Lung (tissue), 11 donors: ENCODE measurements at regions not wholly inside any gene's neighbourhood (a gene's known extent, or its start where the extent isn't known, plus 50 kb on each side); places are given as distances from the start of the nearest gene placed in this dataset.

Experiments used
- ATAC-seq: fragments of 200-7000 bp; cut with Tn5 transposase; one replicate; pipeline ENCODE4 v1.9.1; 2020; ENCODE audit warnings: moderate number of reproducible peaks; ENCODE audit not compliant: insufficient read depth, low FRiP score
- DNase-seq, 3 donors: peaks; one replicate each; pipeline ENCODE4 v3.0.0-alpha.2; 2013 to 2017
- H3K27ac ChIP-seq, 2 donors: one replicate each; pipeline ENCODE4 v1.5.1; 2013; ENCODE audit warnings: mild to moderate bottlenecking in 2 of 2, moderate library complexity in 2 of 2, control low read depth in 1 of 2, inconsistent platforms in 1 of 2, low read depth in 1 of 2, low read length in 1 of 2
- H3K27me3 ChIP-seq, 3 donors: one replicate each; pipeline ENCODE4 v1.5.1; 2013; ENCODE audit warnings: low read length in 2 of 3; ENCODE audit not compliant: control insufficient read depth in 3 of 3, insufficient read depth in 3 of 3
- H3K36me3 ChIP-seq, 4 donors: one replicate each; pipeline ENCODE4 v1.5.1; 2013; ENCODE audit warnings: low read length in 4 of 4, mild to moderate bottlenecking in 1 of 4, moderate library complexity in 1 of 4; ENCODE audit not compliant: control insufficient read depth in 4 of 4, insufficient read depth in 4 of 4
- H3K4me1 ChIP-seq, 5 donors: one replicate each; pipeline ENCODE4 v1.5.1; 2013; ENCODE audit warnings: low read length in 5 of 5, mild to moderate bottlenecking in 2 of 5, moderate library complexity in 1 of 5; ENCODE audit not compliant: control insufficient read depth in 5 of 5, insufficient read depth in 5 of 5
- H3K4me3 ChIP-seq: one replicate; pipeline ENCODE4 v1.5.1; 2013; ENCODE audit warnings: mild to moderate bottlenecking, control low read depth, moderate library complexity
- H3K9ac ChIP-seq, 2 donors: one replicate each; pipeline ENCODE4 v1.5.1; 2013; ENCODE audit warnings: low read length in 2 of 2, control low read depth in 1 of 2; ENCODE audit not compliant: insufficient read depth in 1 of 2
- H3K9me3 ChIP-seq, 4 donors: one replicate each; pipeline ENCODE4 v1.5.1; 2013; ENCODE audit warnings: low read length in 3 of 4, mild to moderate bottlenecking in 1 of 4, moderate library complexity in 1 of 4; ENCODE audit not compliant: control insufficient read depth in 4 of 4, insufficient read depth in 3 of 4
- CTCF ChIP-seq: IDR thresholded peaks from 2 replicates; pipeline ENCODE4 v1.5.1; 2012; ENCODE audit warnings: mild to moderate bottlenecking; ENCODE audit errors: control extremely low read depth, extremely low read depth
- WGBS, 2 donors: extraction: QIAGEN DNeasy Blood & Tissue Kit; methylation state at CpG; one replicate each; pipeline ENCODE4 v1.1.7; 2013; 5-methylcytosine and 5-hydroxymethylcytosine counted together
- donor health status: control.
- donor health status: control.
- donor health status: Bipolar disorder and iron deficiency.
- donor health status: healthy.
- donor health status: DM: yes; HTN: yes; CAD: no.

GRCh38 chr3:144141074-144141473, 169.5 kb downstream of the DIPK2A start:
- Histone ChIP-seq H3K36me3 (no peaks in the 10 kb centered on the region), H3K27me3 (no peaks in the 10 kb centered on the region), H3K4me1 (peaks cover 0 to 12% (median 0%) of the 10 kb centered on the region in 5 donors), H3K27ac (no peak overlapping the region), H3K9me3 (peaks cover 0 to 2% (median 0%) of the 10 kb centered on the region in 4 donors), H3K4me3 (no peak overlapping the region), H3K9ac (no peak overlapping the region)
- WGBS, 2 donors, result 88 to 92% methylated on average over 2 of the region's 2 CpGs
- no peak for TF ChIP-seq CTCF
- DNase-seq (no peak), ATAC-seq (no peak)

GRCh38 chr3:144141496-144141895, 169.9 kb downstream of the DIPK2A start:
- TF ChIP-seq CTCF, result no peak
- no peak overlapping the region for H3K9ac ChIP-seq
- DNase-seq (no peak), ATAC-seq (no peak)
- peaks cover 0 to 12% (median 0%) of the 10 kb centered on the region in 5 donors for H3K4me1 ChIP-seq
- 73 to 87% methylated on average over 1 of the region's 1 CpG for WGBS, 2 donors
- peaks cover 0 to 2% (median 0%) of the 10 kb centered on the region in 4 donors for H3K9me3 ChIP-seq
- no peaks in the 10 kb centered on the region for H3K27me3 ChIP-seq
- no peak overlapping the region for H3K27ac ChIP-seq
- H3K36me3 ChIP-seq, result no peaks in the 10 kb centered on the region
- no peak overlapping the region for H3K4me3 ChIP-seq

GRCh38 chr3:144142151-144142840, 170.7 kb downstream of the DIPK2A start:
- peak in 2 of 3 donors; percentile 47 to 61 for DNase-seq
- peak overlapping the region in 1 of 2 donors; percentile 17 for H3K9ac ChIP-seq
- no peak overlapping the region for H3K27ac ChIP-seq
- H3K9me3 ChIP-seq, result peaks cover 0 to 2% (median 0%) of the 10 kb centered on the region in 4 donors
- H3K4me3 ChIP-seq, result no peak overlapping the region
- no peak for ATAC-seq
- H3K4me1 ChIP-seq, result peaks cover 0 to 12% (median 0%) of the 10 kb centered on the region in 5 donors
- no peaks in the 10 kb centered on the region for H3K36me3 ChIP-seq
- 59 to 70% methylated on average over 5 of the region's 5 CpGs for WGBS, 2 donors
- no peak for TF ChIP-seq CTCF
- H3K27me3 ChIP-seq, result no peaks in the 10 kb centered on the region
